ENCODE measurements at regions not wholly inside any gene's neighbourhood (a gene's known extent, or its start where the extent isn't known, plus 50 kb on each side); places are given as distances from the start of the nearest gene placed in this dataset.

- TF ChIP-seq CTCF (conservative IDR thresholded peaks at IDR 0.05; ENCODE audit: low read length), result no peak
- TF ChIP-seq EZH2phosphoT487 (IDR thresholded peaks at IDR 0.05; ENCODE audit: borderline replicate concordance, low read depth, low read length), result no peak
These were observed 79.6 kb downstream of the ZC3H11B start for GRCh38 chr1:219533280-219533679.
